HepG2 (cell line): ENCODE measurements at regions not wholly inside any gene's neighbourhood (a gene's known extent, or its start where the extent isn't known, plus 50 kb on each side); places are given as distances from the start of the nearest gene placed in this dataset.
A peak's percentile ranks its signal among the peaks of the same experiment; 100 is the strongest.

Experiments
- ATM ChIP-seq: fragments of 450-650 bp; IDR thresholded peaks from 2 replicates; pipeline ENCODE4 v1.7.1; 2017; ENCODE audit warnings: mild to moderate bottlenecking, borderline replicate concordance
- BRCA1 ChIP-seq: sonication (generic); formaldehyde crosslinking; IDR thresholded peaks from 2 replicates; pipeline ENCODE4 v1.4.0; 2020; ENCODE audit warnings: missing genetic modification reagents
- DMAP1 ChIP-seq: IDR thresholded peaks from 2 replicates; pipeline ENCODE4 v1.6.1; 2016
- ESRRA ChIP-seq: sonication (generic); formaldehyde crosslinking; IDR thresholded peaks from 2 replicates; pipeline ENCODE4 v1.5.1; 2020; ENCODE audit warnings: mild to moderate bottlenecking, low read depth, missing genetic modification reagents
- FOSL2 ChIP-seq: sonication (generic); formaldehyde crosslinking; IDR thresholded peaks from 2 replicates; pipeline ENCODE4 v1.4.0; 2020; ENCODE audit warnings: missing genetic modification reagents
- HOMEZ ChIP-seq: IDR thresholded peaks from 2 replicates; pipeline ENCODE4 v1.6.1; 2016; ENCODE audit warnings: low read depth
- HOXA5 ChIP-seq: sonication (generic); formaldehyde crosslinking; IDR thresholded peaks from 2 replicates; pipeline ENCODE4 v1.4.0; 2020; ENCODE audit warnings: missing genetic modification reagents
- IKZF4 ChIP-seq: sonication (generic); formaldehyde crosslinking; IDR thresholded peaks from 2 replicates; pipeline ENCODE4 v1.5.1; 2020; ENCODE audit warnings: borderline replicate concordance, mild to moderate bottlenecking, low read depth, missing genetic modification reagents; ENCODE audit errors: not compliant biosample characterization
- KMT2B ChIP-seq: IDR thresholded peaks from 2 replicates; pipeline ENCODE4 v1.6.1; 2016; ENCODE audit warnings: missing genetic modification reagents, missing compliant biosample characterization
- MEF2D ChIP-seq: sonication (generic); formaldehyde crosslinking; IDR thresholded peaks from 2 replicates; pipeline ENCODE4 v1.5.1; 2020; ENCODE audit warnings: mild to moderate bottlenecking, missing genetic modification reagents
- MIER2 ChIP-seq: IDR thresholded peaks from 2 replicates; pipeline ENCODE4 v1.6.1; 2016; ENCODE audit warnings: missing biosample characterization, missing genetic modification reagents
- RARA ChIP-seq: IDR thresholded peaks from 2 replicates; pipeline ENCODE4 v1.6.1; 2016; ENCODE audit warnings: missing genetic modification reagents, missing compliant biosample characterization
- ZKSCAN1 ChIP-seq: fragments of 150-350 bp; IDR thresholded peaks from 2 replicates; pipeline ENCODE4 v1.6.1; 2014; ENCODE audit warnings: low read length
- ZNF124 ChIP-seq: sonication (generic); formaldehyde crosslinking; IDR thresholded peaks from 2 replicates; pipeline ENCODE4 v1.4.0; 2020; ENCODE audit warnings: missing genetic modification reagents
- ZNF362 ChIP-seq: sonication (generic); formaldehyde crosslinking; IDR thresholded peaks from 2 replicates; pipeline ENCODE4 v1.4.0; 2020; ENCODE audit warnings: missing genetic modification reagents, mild to moderate bottlenecking, borderline replicate concordance
- ZNF567 ChIP-seq: sonication (generic); formaldehyde crosslinking; IDR thresholded peaks from 2 replicates; pipeline ENCODE4 v1.8.1; 2023; ENCODE audit warnings: mild to moderate bottlenecking, missing genetic modification reagents, borderline replicate concordance
- ZNF83 ChIP-seq: sonication (generic); formaldehyde crosslinking; IDR thresholded peaks from 2 replicates; pipeline ENCODE4 v1.4.0; 2020; ENCODE audit warnings: missing genetic modification reagents, mild to moderate bottlenecking, borderline replicate concordance
- ZSCAN22 ChIP-seq: sonication (generic); formaldehyde crosslinking; IDR thresholded peaks from 2 replicates; pipeline ENCODE4 v1.4.0; 2020; ENCODE audit warnings: mild to moderate bottlenecking, missing genetic modification reagents
- TF ChIP-seq, protein P1 (sequence below): sonication (generic); formaldehyde crosslinking; IDR thresholded peaks from 2 replicates; pipeline ENCODE4 v1.4.0; 2020; ENCODE audit warnings: mild to moderate bottlenecking, missing genetic modification reagents

- peak; percentile 98 for TF ChIP-seq HOMEZ (CRISPR knock-in tag)
- TF ChIP-seq ZKSCAN1, result no peak
- TF ChIP-seq MEF2D (CRISPR knock-in tag), result peak; percentile 97
- TF ChIP-seq IKZF4 (CRISPR knock-in tag), result peak; percentile 100
- peak; percentile 82; the same call in 1 of the 2 replicates for TF ChIP-seq DMAP1 (CRISPR knock-in tag)
- TF ChIP-seq BRCA1 (CRISPR knock-in tag), result peak; percentile 100
- no peak for TF ChIP-seq ZNF567 (CRISPR knock-in tag)
- TF ChIP-seq MIER2, result peak; percentile 100
- TF ChIP-seq HOXA5 (CRISPR knock-in tag), result peak; percentile 100
- TF ChIP-seq, protein P1, sequence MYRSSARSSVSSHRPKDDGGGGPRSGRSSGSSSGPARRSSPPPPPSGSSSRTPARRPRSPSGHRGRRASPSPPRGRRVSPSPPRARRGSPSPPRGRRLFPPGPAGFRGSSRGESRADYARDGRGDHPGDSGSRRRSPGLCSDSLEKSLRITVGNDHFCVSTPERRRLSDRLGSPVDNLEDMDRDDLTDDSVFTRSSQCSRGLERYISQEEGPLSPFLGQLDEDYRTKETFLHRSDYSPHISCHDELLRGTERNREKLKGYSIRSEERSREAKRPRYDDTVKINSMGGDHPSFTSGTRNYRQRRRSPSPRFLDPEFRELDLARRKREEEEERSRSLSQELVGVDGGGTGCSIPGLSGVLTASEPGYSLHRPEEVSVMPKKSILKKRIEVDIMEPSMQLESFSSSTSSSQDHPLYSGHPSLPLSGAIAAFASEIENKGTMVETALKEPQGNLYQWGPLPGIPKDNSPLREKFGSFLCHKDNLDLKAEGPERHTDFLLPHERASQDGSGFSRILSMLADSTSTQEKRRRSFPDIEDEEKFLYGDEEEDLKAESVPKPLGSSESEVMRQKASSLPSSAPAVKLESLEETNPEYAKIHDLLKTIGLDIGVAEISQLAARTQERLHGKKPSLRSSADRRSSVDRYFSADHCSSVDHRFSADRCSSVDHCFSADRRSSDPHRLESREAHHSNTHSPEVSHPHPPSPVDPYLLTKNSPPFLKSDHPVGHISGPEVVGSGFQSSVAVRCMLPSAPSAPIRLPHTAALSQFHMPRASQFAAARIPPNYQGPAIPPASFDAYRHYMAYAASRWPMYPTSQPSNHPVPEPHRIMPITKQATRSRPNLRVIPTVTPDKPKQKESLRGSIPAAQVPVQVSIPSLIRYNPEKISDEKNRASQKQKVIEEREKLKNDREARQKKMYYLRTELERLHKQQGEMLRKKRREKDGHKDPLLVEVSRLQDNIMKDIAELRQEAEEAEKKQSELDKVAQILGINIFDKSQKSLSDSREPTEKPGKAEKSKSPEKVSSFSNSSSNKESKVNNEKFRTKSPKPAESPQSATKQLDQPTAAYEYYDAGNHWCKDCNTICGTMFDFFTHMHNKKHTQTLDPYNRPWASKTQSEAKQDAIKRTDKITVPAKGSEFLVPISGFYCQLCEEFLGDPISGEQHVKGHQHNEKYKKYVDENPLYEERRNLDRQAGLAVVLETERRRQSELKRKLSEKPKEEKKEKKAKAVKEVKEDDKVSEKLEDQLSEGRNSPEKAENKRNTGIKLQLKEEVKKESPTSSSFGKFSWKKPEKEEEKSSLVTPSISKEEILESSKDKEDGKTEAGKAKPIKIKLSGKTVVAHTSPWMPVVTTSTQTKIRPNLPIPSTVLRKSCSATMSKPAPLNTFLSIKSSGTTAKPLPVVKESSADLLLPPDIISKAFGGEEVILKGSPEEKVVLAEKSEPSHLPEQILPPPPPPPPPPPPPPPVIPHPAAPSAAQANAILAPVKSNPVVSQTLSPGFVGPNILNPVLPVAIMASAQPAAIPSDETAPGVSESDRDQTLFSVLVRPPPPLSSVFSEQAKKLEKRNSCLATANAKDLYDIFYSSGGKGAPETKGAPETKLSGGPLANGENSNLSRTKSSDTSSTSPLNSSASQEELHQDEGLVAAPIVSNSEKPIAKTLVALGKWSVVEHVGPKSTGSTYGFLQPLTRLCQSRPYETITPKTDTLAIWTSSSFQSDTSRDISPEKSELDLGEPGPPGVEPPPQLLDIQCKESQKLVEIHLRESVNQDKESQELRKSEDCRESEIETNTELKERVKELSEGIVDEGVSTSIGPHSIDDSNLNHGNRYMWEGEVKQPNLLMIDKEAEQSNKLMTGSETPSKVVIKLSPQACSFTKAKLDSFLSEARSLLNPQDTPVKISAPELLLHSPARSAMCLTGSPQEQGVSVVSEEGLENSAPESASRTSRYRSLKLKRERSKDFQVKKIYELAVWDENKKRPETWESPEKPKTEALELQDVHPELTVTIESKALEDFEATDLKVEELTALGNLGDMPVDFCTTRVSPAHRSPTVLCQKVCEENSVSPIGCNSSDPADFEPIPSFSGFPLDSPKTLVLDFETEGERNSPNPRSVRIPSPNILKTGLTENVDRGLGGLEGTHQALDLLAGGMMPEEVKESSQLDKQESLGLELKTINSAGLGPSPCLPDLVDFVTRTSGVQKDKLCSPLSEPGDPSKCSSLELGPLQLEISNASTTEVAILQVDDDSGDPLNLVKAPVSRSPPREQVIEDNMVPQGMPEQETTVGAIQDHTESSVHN, result peak; percentile 97; the same call in 1 of the 2 replicates
- peak; percentile 88 for TF ChIP-seq ZSCAN22 (CRISPR knock-in tag)
- peak; percentile 99 for TF ChIP-seq ZNF83 (CRISPR knock-in tag)
- TF ChIP-seq ZNF124 (CRISPR knock-in tag), result peak; percentile 100
- TF ChIP-seq FOSL2 (CRISPR knock-in tag), result peak; percentile 90
- TF ChIP-seq ESRRA, result peak; percentile 90
- TF ChIP-seq KMT2B (CRISPR knock-in tag), result peak; percentile 97
- TF ChIP-seq RARA (CRISPR knock-in tag), result peak; percentile 96
- no peak for TF ChIP-seq ZNF362 (CRISPR knock-in tag)
- no peak for TF ChIP-seq ATM
These were observed 66.6 kb upstream of the CTNNBL1 start (continued) for GRCh38 chr20:37627060-37627766.
